Upper lobe of left lung (tissue), 6 donors: ENCODE measurements at regions not wholly inside any gene's neighbourhood (a gene's known extent, or its start where the extent isn't known, plus 50 kb on each side); places are given as distances from the start of the nearest gene placed in this dataset.
A peak's percentile ranks its signal among the peaks of the same experiment; 100 is the strongest.
"Not testable (repeated sequence)": the region's sequence is repeated elsewhere in the genome, so short reads cannot be mapped to it uniquely, and the experiment has no call there.

Experiments used
- ATAC-seq, 2 donors: fragments of 200-7000 bp; cut with Tn5 transposase; one replicate each; pipeline ENCODE4 v1.9.1; 2022; ENCODE audit warnings: mild to moderate bottlenecking in 2 of 2, moderate library complexity in 2 of 2; ENCODE audit not compliant: low FRiP score in 2 of 2
- DNase-seq, 2 donors: peaks; one replicate each; pipeline ENCODE4 v3.0.0-alpha.2; 2019 to 2020
- H3K27ac ChIP-seq, 4 donors: fragments of 200-600 bp; sonication (generic); one replicate each; pipeline ENCODE4 v1.5.1; 2016 to 2019
- H3K27me3 ChIP-seq, 4 donors: fragments of 200-600 bp; sonication (generic); one replicate each; pipeline ENCODE4 v1.5.1; 2017 to 2019
- H3K36me3 ChIP-seq, 4 donors: fragments of 200-600 bp; sonication (generic); one replicate each; pipeline ENCODE4 v1.5.1; 2016 to 2019
- H3K4me1 ChIP-seq, 4 donors: fragments of 200-600 bp; sonication (generic); one replicate each; pipeline ENCODE4 v1.5.1; 2018 to 2019
- H3K4me3 ChIP-seq, 4 donors: fragments of 200-600 bp; sonication (generic); one replicate each; pipeline ENCODE4 v1.5.1; 2017 to 2019; ENCODE audit warnings: mild to moderate bottlenecking in 2 of 4, moderate library complexity in 1 of 4
- H3K9me3 ChIP-seq, 4 donors: fragments of 200-600 bp; sonication (generic); one replicate each; pipeline ENCODE4 v1.5.1; 2018 to 2019
- WGBS, 2 donors: methylation state at CpG; one replicate each; pipeline ENCODE4 v1.1.5; 2017 to 2018; 5-methylcytosine and 5-hydroxymethylcytosine counted together
- donor health status: DM: no; HTN: no; CAD: no; lungs with moderate emphysema.
- donor health status: DM: no; HTN: yes; CAD: no; lungs with severe emphysema.

- WGBS, 2 donors, result 80 to 96% methylated on average over 3 to 4 of the region's 7 CpGs
- H3K4me1 ChIP-seq, H3K27ac ChIP-seq, ATAC-seq, H3K9me3 ChIP-seq, H3K36me3 ChIP-seq, H3K4me3 ChIP-seq, H3K27me3 ChIP-seq: not testable (repeated sequence)
- peak in 1 of 2 donors; percentile 40 for DNase-seq
These were observed 116.8 kb upstream of the MTLN start for GRCh38 chr2:110329158-110329557.

- H3K9me3 ChIP-seq, H3K4me1 ChIP-seq, H3K4me3 ChIP-seq, H3K27ac ChIP-seq, H3K36me3 ChIP-seq, H3K27me3 ChIP-seq: not testable (repeated sequence)
- ATAC-seq (peak in 1 of 2 donors; percentile 47), DNase-seq (peak; percentile 15 to 17)
- WGBS, 2 donors, result 81 to 84% methylated on average over 2 to 5 of the region's 5 CpGs
These were observed 116.3 kb upstream of the MTLN start for GRCh38 chr2:110328677-110329076.

GRCh38 chr2:110323832-110324231 lies 111.5 kb upstream of the MTLN start:
- H3K9me3 ChIP-seq, ATAC-seq: not testable (repeated sequence)
- no CpG with 5 or more reads among the region's 4 CpGs for WGBS, 2 donors

GRCh38 chr2:110322535-110322934 lies 110.2 kb upstream of the MTLN start:
- ATAC-seq, H3K4me1 ChIP-seq, H3K9me3 ChIP-seq, DNase-seq, H3K27ac ChIP-seq, H3K4me3 ChIP-seq, H3K27me3 ChIP-seq, H3K36me3 ChIP-seq: not testable (repeated sequence)
- WGBS, 2 donors, result no CpG with 5 or more reads among the region's 8 CpGs

More at GRCh38 chr2:110323832-110324231, 111.5 kb upstream of the MTLN start:
- H3K4me1 ChIP-seq, H3K27ac ChIP-seq, H3K4me3 ChIP-seq, H3K36me3 ChIP-seq, DNase-seq, H3K27me3 ChIP-seq: not testable (repeated sequence)

DNA sequence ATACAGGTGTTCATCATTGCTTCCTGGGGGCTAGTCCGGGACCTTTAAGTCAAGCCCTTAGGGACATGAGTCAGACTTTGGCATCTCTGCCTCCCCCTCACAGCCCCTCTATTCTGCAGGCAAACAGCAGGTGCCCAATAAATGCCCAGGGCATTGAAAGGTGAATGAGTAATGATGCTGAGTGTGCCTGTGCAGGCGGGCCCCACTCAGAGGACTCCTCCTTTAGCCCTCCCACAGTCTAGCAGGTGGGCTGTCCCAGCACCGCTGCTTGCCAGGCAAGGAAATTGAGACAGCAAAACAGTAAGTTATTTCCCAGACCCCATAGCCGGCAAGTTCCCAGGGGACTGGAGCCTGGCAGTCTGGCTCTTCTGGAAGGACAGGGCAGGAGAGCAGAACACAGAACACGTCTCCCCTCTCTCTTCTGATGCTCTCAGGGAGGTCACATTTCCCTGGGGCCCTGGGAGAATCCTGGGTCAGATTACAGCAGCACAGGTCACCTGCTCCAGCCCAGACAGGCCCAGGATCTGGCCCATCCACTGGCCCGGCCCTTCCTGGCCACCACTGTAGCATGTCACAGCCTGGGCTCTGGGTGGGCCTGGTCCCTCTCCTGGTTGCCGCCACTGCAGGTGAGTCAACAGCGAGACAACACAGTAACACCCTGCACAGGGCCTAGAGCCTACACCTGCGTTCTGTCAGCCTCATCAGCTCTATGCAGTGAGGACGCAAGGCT lies 108.7 kb upstream of the MTLN start:
- peak in 1 of 2 donors; percentile 11 for ATAC-seq
- WGBS, 2 donors, result no CpG with 5 or more reads among the region's 10 CpGs
- H3K27me3 ChIP-seq, H3K9me3 ChIP-seq, H3K36me3 ChIP-seq, H3K4me3 ChIP-seq, DNase-seq, H3K4me1 ChIP-seq, H3K27ac ChIP-seq: not testable (repeated sequence)

DNA sequence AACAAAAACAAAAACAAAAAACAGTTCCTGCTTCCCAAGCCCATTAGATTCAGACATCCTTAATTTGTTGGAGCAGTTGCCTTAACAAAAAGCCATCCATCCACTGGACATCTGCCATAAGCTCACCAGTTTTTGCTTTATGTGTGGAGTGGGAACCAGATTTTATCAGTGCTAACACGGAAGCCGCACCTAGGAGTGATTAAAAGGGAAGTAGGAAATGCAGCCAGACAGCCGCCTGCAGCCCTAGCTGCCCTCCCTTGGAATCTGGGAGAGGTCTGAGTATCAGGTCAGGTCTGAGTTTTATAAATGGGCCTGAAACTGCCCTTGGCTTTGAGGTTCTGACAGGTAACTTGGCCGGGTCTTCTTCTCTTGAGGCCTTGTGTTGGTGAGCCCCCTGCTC lies 106.6 kb upstream of the MTLN start:
- H3K4me1 ChIP-seq, ATAC-seq, DNase-seq, H3K9me3 ChIP-seq, H3K27me3 ChIP-seq, H3K4me3 ChIP-seq, H3K36me3 ChIP-seq, H3K27ac ChIP-seq: not testable (repeated sequence)
- no CpG with 5 or more reads among the region's 4 CpGs for whole genome bisulfite sequencing, 2 donors

GRCh38 chr2:110317377-110317776 lies 105.0 kb upstream of the MTLN start:
- ATAC-seq, H3K27me3 ChIP-seq, H3K4me3 ChIP-seq, H3K4me1 ChIP-seq, H3K36me3 ChIP-seq, H3K9me3 ChIP-seq, DNase-seq, H3K27ac ChIP-seq: not testable (repeated sequence)
- no CpG with 5 or more reads among the region's 5 CpGs for WGBS, 2 donors

DNA sequence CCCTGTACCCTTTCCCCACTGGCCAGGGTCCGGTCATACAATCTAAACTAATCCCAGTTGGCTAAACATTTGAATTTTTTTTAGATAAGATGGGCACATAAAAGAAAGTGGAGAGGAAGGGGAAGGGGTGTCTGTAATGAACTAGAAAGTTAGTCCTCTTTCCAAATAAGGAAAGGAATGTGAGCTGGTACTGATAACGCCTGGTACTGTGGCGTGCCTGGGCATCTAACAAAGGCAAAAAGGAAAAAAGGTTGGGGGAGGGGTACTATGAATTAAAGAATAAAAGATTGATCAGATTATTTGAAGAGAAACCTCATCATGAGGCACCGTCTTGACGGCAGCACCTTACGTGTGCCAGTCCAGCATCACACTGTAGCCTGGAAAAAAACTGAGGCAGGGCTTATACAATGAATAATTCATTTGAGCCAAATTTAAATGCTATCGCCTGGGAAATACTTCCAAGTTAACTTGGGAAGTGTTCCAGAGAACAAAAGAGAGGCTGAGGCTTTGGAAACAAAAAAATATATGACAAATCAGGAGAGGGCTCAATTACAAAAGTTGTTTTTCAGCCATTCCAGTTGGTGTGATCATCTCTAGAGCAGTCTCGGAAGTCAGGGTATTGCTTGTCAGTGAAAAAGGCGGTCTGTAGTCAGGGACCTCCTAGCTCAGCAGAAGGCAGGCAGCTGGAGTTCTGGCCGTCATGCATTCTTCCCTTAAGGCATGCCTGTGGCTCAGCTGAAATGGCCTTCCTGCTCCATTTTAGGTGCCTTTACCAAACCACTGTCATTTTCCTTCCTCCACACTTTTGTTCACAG lies 103.9 kb upstream of the MTLN start:
- DNase-seq, H3K36me3 ChIP-seq, H3K27me3 ChIP-seq, H3K27ac ChIP-seq, H3K9me3 ChIP-seq, H3K4me3 ChIP-seq, H3K4me1 ChIP-seq: not testable (repeated sequence)
- ATAC-seq, result peak in 1 of 2 donors; percentile 77
- no CpG with 5 or more reads among the region's 10 CpGs for WGBS, 2 donors

- H3K36me3 ChIP-seq, DNase-seq, H3K9me3 ChIP-seq, H3K4me1 ChIP-seq, H3K27me3 ChIP-seq, H3K4me3 ChIP-seq, H3K27ac ChIP-seq, ATAC-seq: not testable (repeated sequence)
- WGBS, 2 donors, result no CpG with 5 or more reads among the region's 9 CpGs
These were observed 102.9 kb upstream of the MTLN start for GRCh38 chr2:110315054-110315820.

GRCh38 chr2:110314472-110314871 lies 102.1 kb upstream of the MTLN start:
- 100% methylated on average over 6 of the region's 10 CpGs; no CpG with 5 or more reads in 1 of the 2 donors for whole genome bisulfite sequencing, 2 donors
- not testable (repeated sequence) for H3K27ac ChIP-seq, H3K27me3 ChIP-seq, DNase-seq, H3K9me3 ChIP-seq, H3K4me1 ChIP-seq, ATAC-seq, H3K36me3 ChIP-seq, H3K4me3 ChIP-seq

GRCh38 chr2:110313032-110313431 lies 100.7 kb upstream of the MTLN start:
- ATAC-seq, H3K36me3 ChIP-seq, H3K9me3 ChIP-seq, DNase-seq, H3K4me3 ChIP-seq, H3K4me1 ChIP-seq, H3K27ac ChIP-seq, H3K27me3 ChIP-seq: not testable (repeated sequence)

DNA sequence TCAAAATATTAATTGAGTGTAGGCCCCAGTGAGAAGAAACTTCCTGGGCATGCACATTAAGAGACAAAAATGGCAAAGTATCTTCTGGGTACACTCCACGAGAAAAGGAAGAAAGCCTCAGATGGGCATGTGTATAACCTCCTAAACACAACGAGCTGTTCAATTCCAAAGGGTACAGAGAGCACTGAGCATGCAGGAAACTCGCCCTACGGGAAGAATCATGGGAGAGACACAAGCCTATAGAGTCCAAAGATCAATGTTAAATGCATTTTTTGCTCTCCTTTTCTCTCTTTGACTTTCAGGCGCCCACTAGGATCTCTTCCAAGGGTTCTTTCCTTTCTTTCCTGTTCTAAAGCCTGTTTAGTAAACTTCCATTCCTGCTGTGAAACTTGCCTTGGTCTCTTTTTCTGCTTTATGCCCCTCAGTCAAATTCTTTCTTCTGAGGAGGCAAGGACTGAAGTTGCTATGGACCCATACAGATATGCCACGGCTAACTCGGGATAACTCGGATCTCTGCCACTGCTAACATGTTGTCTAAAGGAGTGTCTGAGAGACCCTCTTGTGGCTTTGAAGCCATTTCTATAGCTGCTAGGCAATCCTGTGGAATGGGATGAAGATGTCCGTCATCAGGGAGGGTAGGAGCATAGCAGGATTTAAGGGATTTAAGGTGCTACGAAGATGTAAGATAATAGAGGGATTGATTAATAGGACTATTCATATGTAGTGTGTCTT lies 99.5 kb upstream of the MTLN start:
- 89% methylated on average over 3 to 4 of the region's 10 CpGs for WGBS, 2 donors
- H3K4me3 ChIP-seq, H3K9me3 ChIP-seq, H3K27ac ChIP-seq, H3K36me3 ChIP-seq, H3K27me3 ChIP-seq, H3K4me1 ChIP-seq: not testable (repeated sequence)
- peak in 1 of 2 donors; percentile 38 for ATAC-seq
- DNase-seq, result peak in 1 of 2 donors; percentile 12
